ENCODE measurements at regions not wholly inside any gene's neighbourhood (a gene's known extent, or its start where the extent isn't known, plus 50 kb on each side); places are given as distances from the start of the nearest gene placed in this dataset.

GRCh38 chr13:102495663-102496062 is 93.8 kb upstream of the FGF14 start:
- ChIA-PET CTCF (ENCODE audit: low intra/inter-chr PET ratio) (no interaction called here), POLR2A (no interaction called here)
- WGBS (ENCODE audit: insufficient coverage, low coverage, missing lambda C conversion rate) = 0% methylated on average over 1 of the region's 1 CpG
- Histone ChIP-seq H3K9me3 (replicated peaks; ENCODE audit: control insufficient read depth, insufficient read depth, low read depth, low read length) (no peaks in the 10 kb centered on the region), H3K4me3 (no peak overlapping the region), H3K4me1 (replicated peaks in 1 of 2; ENCODE audit: control insufficient read depth in 2 of 2, insufficient read depth in 2 of 2, low read length in 2 of 2) (no peaks in the 10 kb centered on the region), H3K9ac (ENCODE audit: insufficient read depth in 1 of 2, low read depth in 2 of 2, low read length in 2 of 2) (no peak overlapping the region), H2AFZ (ENCODE audit: low read depth, low read length) (no peak overlapping the region), H4K20me1 (replicated peaks; ENCODE audit: control insufficient read depth, insufficient read depth, low read length) (no peaks in the 10 kb centered on the region), H3K36me3 (ENCODE audit: control insufficient read depth, insufficient read depth, low read length) (no peaks in the 10 kb centered on the region), H3K27ac (ENCODE audit: extremely low read depth, low read depth, low read length) (no peak overlapping the region), H3K27me3 (ENCODE audit: control insufficient read depth in 2 of 2, insufficient read depth in 2 of 2, low read length in 2 of 2) (no peaks in the 10 kb centered on the region), H3K9me1 (ENCODE audit: control insufficient read depth, insufficient read depth, low read length) (no peaks in the 10 kb centered on the region), H3K4me2 (ENCODE audit: insufficient read depth, low read length) (no peak overlapping the region), H3K79me2 (ENCODE audit: control insufficient read depth, insufficient read depth, low read length) (no peaks in the 10 kb centered on the region)
- FAIRE-seq (no peak), ATAC-seq (no peak), DNase-seq (ENCODE audit: extremely low read depth in 1 of 4, low spot score in 3 of 4) (no peak)
- no TSS peak for BruUV-seq (replicated peaks)
- intact Hi-C loops (cut with micrococcal nuclease) (no loop called here), in situ Hi-C loops (cut with MboI) (no loop called here)
- TF ChIP-seq ZBTB34 (CRISPR knock-in tag; IDR thresholded peaks at IDR 0.05) (no peak), TCF15 (CRISPR knock-in tag; IDR thresholded peaks at IDR 0.05) (no peak), JUNB (CRISPR knock-in tag; conservative IDR thresholded peaks at IDR 0.05) (no peak)

GRCh38 chr13:102487330-102487729 is 85.5 kb upstream of the FGF14 start:
- no peaks in the 10 kb centered on the region for H3K9me3 ChIP-seq (replicated peaks; ENCODE audit: control insufficient read depth, insufficient read depth, low read depth, low read length)
- H4K20me1 ChIP-seq (replicated peaks; ENCODE audit: control insufficient read depth, insufficient read depth, low read length) = no peaks in the 10 kb centered on the region
- no peaks in the 10 kb centered on the region for H3K79me2 ChIP-seq (ENCODE audit: control insufficient read depth, insufficient read depth, low read length)
- ChIA-PET POLR2A (no interaction called here), CTCF (ENCODE audit: low intra/inter-chr PET ratio) (no interaction called here)
- 0% methylated on average over 2 of the region's 2 CpGs for WGBS (ENCODE audit: insufficient coverage, low coverage, missing lambda C conversion rate)
- DNase-seq (ENCODE audit: extremely low read depth in 1 of 4, low spot score in 3 of 4) (no peak), ATAC-seq (no peak), FAIRE-seq (no peak)
- no peaks in the 10 kb centered on the region for H3K27me3 ChIP-seq (ENCODE audit: control insufficient read depth in 2 of 2, insufficient read depth in 2 of 2, low read length in 2 of 2)
- TF ChIP-seq MIER1 (IDR thresholded peaks at IDR 0.05; ENCODE audit: low read depth) = no peak
- no peaks in the 10 kb centered on the region for H3K4me1 ChIP-seq (replicated peaks in 1 of 2; ENCODE audit: control insufficient read depth in 2 of 2, insufficient read depth in 2 of 2, low read length in 2 of 2)
- H3K9ac ChIP-seq (ENCODE audit: insufficient read depth in 1 of 2, low read depth in 2 of 2, low read length in 2 of 2) = no peak overlapping the region
- intact Hi-C loops (cut with micrococcal nuclease) (no loop called here), in situ Hi-C loops (cut with MboI) (no loop called here)
- H3K4me2 ChIP-seq (ENCODE audit: insufficient read depth, low read length) = no peak overlapping the region
- H3K36me3 ChIP-seq (ENCODE audit: control insufficient read depth, insufficient read depth, low read length) = no peaks in the 10 kb centered on the region
- H3K27ac ChIP-seq (ENCODE audit: extremely low read depth, low read depth, low read length) = no peak overlapping the region
- no TSS peak for BruUV-seq (replicated peaks)
- H2AFZ ChIP-seq (ENCODE audit: low read depth, low read length) = no peak overlapping the region
- no peak overlapping the region for H3K4me3 ChIP-seq
- no peaks in the 10 kb centered on the region for H3K9me1 ChIP-seq (ENCODE audit: control insufficient read depth, insufficient read depth, low read length)

Measured in K562 (cell line).